Vagina (tissue), 2 donors: ENCODE measurements at regions not wholly inside any gene's neighbourhood (a gene's known extent, or its start where the extent isn't known, plus 50 kb on each side); places are given as distances from the start of the nearest gene placed in this dataset.

Source experiments
- CTCF ChIP-seq, 3 experiments: fragments of 450-650 bp in 2 of 3; fragments of 200-600 bp in 1 of 3; sonication (generic) in 1 of 3; IDR thresholded peaks; one replicate each; pipeline ENCODE4 v1.5.1; 2017 to 2019; ENCODE audit warnings: antibody characterized with exemption in 3 of 3, mild to moderate bottlenecking in 2 of 3, moderate library complexity in 2 of 3
- POLR2A ChIP-seq, 2 donors: fragments of 450-650 bp; IDR thresholded peaks; one replicate each; pipeline ENCODE4 v1.6.1; 2017; ENCODE audit warnings: antibody characterized with exemption in 2 of 2, mild to moderate bottlenecking in 2 of 2, moderate library complexity in 2 of 2
- POLR2AphosphoS5 ChIP-seq, 2 donors: sonication (generic); formaldehyde crosslinking; IDR thresholded peaks; one replicate each; pipeline ENCODE4 v1.9.0; 2017; ENCODE audit warnings: antibody characterized with exemption in 2 of 2, mild to moderate bottlenecking in 2 of 2, low read depth in 1 of 2; ENCODE audit not compliant: insufficient read depth in 1 of 2

- no peak for TF ChIP-seq CTCF (IDR thresholded peaks at IDR 0.05)
- TF ChIP-seq POLR2AphosphoS5 (IDR thresholded peaks at IDR 0.05; ENCODE audit: insufficient read depth in 1 of 2, low read depth in 1 of 2), result no peak
- TF ChIP-seq POLR2A (IDR thresholded peaks at IDR 0.05), result no peak
Measured at GRCh38 chr3:34675383-34676120, 877.1 kb downstream of the PDCD6IP start.
